ENCODE measurements at regions not wholly inside any gene's neighbourhood (a gene's known extent, or its start where the extent isn't known, plus 50 kb on each side); places are given as distances from the start of the nearest gene placed in this dataset.

- 78% methylated on average over 4 of the region's 4 CpGs for WGBS
- intact Hi-C loops (cut with DNase I): no loop called here
- Histone ChIP-seq H3K9me3 (no peaks in the 10 kb centered on the region), H3K36me3 (no peaks in the 10 kb centered on the region), H3K4me3 (no peak overlapping the region), H3K4me1 (replicated peaks) (no peaks in the 10 kb centered on the region), H3K27ac (no peak overlapping the region), H3K27me3 (replicated peaks; ENCODE audit: insufficient read depth) (no peaks in the 10 kb centered on the region)
- DNase-seq (ENCODE audit: low spot score): no peak
- no peak for TF ChIP-seq POLR2AphosphoS5 (IDR thresholded peaks at IDR 0.05)
Observed at GRCh38 chr7:15751191-15751701, 64.8 kb upstream of the MEOX2 start.

GRCh38 chr7:15750727-15751126 is 64.2 kb upstream of the MEOX2 start:
- Histone ChIP-seq H3K27ac (no peak overlapping the region), H3K4me3 (no peak overlapping the region), H3K4me1 (replicated peaks) (no peaks in the 10 kb centered on the region), H3K36me3 (no peaks in the 10 kb centered on the region), H3K27me3 (replicated peaks; ENCODE audit: insufficient read depth) (no peaks in the 10 kb centered on the region), H3K9me3 (no peaks in the 10 kb centered on the region)
- 83% methylated on average over 3 of the region's 3 CpGs for WGBS
- TF ChIP-seq POLR2A (IDR thresholded peaks at IDR 0.05) (no peak), CTCF (IDR thresholded peaks at IDR 0.05) (no peak)
- no peak for DNase-seq (ENCODE audit: low spot score)
- intact Hi-C loops (cut with DNase I): no loop called here

GRCh38 chr7:15749631-15750030 is 63.1 kb upstream of the MEOX2 start:
- 79% methylated on average over 3 of the region's 3 CpGs for WGBS
- no peaks in the 10 kb centered on the region for H3K4me1 ChIP-seq (replicated peaks)
- intact Hi-C loops (cut with DNase I): no loop called here
- no peak for DNase-seq (ENCODE audit: low spot score)
- H3K27ac ChIP-seq: no peak overlapping the region
- H3K4me3 ChIP-seq: no peak overlapping the region
- no peaks in the 10 kb centered on the region for H3K27me3 ChIP-seq (replicated peaks; ENCODE audit: insufficient read depth)
- TF ChIP-seq POLR2A (IDR thresholded peaks at IDR 0.05): no peak
- H3K9me3 ChIP-seq: no peaks in the 10 kb centered on the region
- no peaks in the 10 kb centered on the region for H3K36me3 ChIP-seq

GRCh38 chr7:15747712-15748111 is 61.2 kb upstream of the MEOX2 start:
- 47% methylated on average over 4 of the region's 4 CpGs for WGBS
- no peak for DNase-seq (ENCODE audit: low spot score)
- H3K4me3 ChIP-seq: no peak overlapping the region
- no peaks in the 10 kb centered on the region for H3K9me3 ChIP-seq
- no peaks in the 10 kb centered on the region for H3K4me1 ChIP-seq (replicated peaks)
- no peaks in the 10 kb centered on the region for H3K36me3 ChIP-seq
- no peak overlapping the region for H3K27ac ChIP-seq
- intact Hi-C loops (cut with DNase I): no loop called here
- H3K27me3 ChIP-seq (replicated peaks; ENCODE audit: insufficient read depth): no peaks in the 10 kb centered on the region
- TF ChIP-seq POLR2A (IDR thresholded peaks at IDR 0.05) (no peak), POLR2AphosphoS5 (IDR thresholded peaks at IDR 0.05) (no peak), CTCF (IDR thresholded peaks at IDR 0.05) (no peak)

- no peak for DNase-seq (ENCODE audit: low spot score)
- WGBS: 15% methylated on average over 2 of the region's 2 CpGs
- no peaks in the 10 kb centered on the region for H3K27me3 ChIP-seq (replicated peaks; ENCODE audit: insufficient read depth)
- H3K4me1 ChIP-seq (replicated peaks): no peaks in the 10 kb centered on the region
- intact Hi-C loops (cut with DNase I): no loop called here
- TF ChIP-seq CTCF (IDR thresholded peaks at IDR 0.05) (no peak), POLR2A (IDR thresholded peaks at IDR 0.05) (no peak), POLR2AphosphoS5 (IDR thresholded peaks at IDR 0.05) (no peak)
- H3K4me3 ChIP-seq: no peak overlapping the region
- no peak overlapping the region for H3K27ac ChIP-seq
- no peaks in the 10 kb centered on the region for H3K9me3 ChIP-seq
- H3K36me3 ChIP-seq: no peaks in the 10 kb centered on the region
Observed at GRCh38 chr7:15747301-15747700, 60.8 kb upstream of the MEOX2 start.

GRCh38 chr7:15743926-15744480 is 57.5 kb upstream of the MEOX2 start:
- intact Hi-C loops (cut with DNase I): no loop called here

More at GRCh38 chr7:15743926-15744480, 57.5 kb upstream of the MEOX2 start:
- Histone ChIP-seq H3K27ac (no peak overlapping the region), H3K27me3 (replicated peaks; ENCODE audit: insufficient read depth) (no peaks in the 10 kb centered on the region), H3K4me3 (no peak overlapping the region), H3K9me3 (no peaks in the 10 kb centered on the region), H3K4me1 (replicated peaks) (no peaks in the 10 kb centered on the region), H3K36me3 (no peaks in the 10 kb centered on the region)
- DNase-seq (ENCODE audit: low spot score): no peak
- TF ChIP-seq POLR2A (IDR thresholded peaks at IDR 0.05): no peak
- TF ChIP-seq POLR2AphosphoS5 (IDR thresholded peaks at IDR 0.05): no peak
- TF ChIP-seq CTCF (IDR thresholded peaks at IDR 0.05): no peak
- 57% methylated on average over 3 of the region's 3 CpGs for WGBS

All from prostate gland (tissue), 2 donors.